NCI-H345 (cell line): ENCODE measurements at regions not wholly inside any gene's neighbourhood (a gene's known extent, or its start where the extent isn't known, plus 50 kb on each side); places are given as distances from the start of the nearest gene placed in this dataset.

Experiments
- DNase-seq: peaks from one replicate; lab custom pipeline; 2025; lab: John Stamatoyannopoulos, UW

DNA sequence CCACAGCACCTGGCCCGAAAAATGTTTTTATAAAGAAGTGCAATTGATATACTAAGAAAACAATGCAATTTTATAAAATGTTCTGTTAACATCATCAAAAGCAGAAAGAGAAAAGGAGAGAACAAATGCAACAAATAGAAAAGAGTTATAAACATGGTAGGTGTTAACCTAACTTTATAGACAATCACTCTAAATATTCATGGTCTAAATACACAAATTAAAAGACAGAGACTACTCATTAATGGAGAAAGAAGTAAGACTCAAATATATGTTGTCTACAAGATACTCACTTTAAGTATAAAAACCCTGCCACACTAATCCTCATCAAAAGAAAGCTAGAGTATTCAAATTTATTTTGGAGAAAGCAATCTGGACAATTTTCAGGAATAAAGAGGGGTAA is 425.3 kb upstream of the ANKRD30A start:
- DNase-seq, result no peak

- DNase-seq, result no peak
Observed at GRCh38 chr10:36692759-36693158, 432.6 kb upstream of the ANKRD30A start.

DNA sequence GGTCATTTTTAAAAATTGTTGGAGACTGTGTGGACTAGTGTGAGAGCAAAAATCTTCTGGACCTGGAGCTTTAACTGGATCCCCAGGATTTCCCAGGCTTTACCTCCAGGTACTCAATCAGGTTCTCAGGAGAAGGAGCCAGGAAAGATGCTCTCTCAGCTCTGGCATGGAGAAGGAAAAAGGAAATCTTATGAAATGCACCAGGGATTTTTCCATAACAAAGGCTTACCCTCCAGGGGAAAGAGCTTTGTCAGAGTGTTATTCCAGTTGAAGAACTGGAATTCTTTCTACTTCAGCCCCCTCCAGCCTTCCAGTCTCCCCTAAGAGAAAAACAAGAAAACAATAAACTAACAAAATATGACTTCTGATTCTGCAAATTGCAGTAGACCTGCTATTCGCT is 436.7 kb upstream of the ANKRD30A start:
- DNase-seq, result no peak

- no peak for DNase-seq
Observed at GRCh38 chr10:36683421-36683820, 442.0 kb upstream of the ANKRD30A start.

- DNase-seq, result no peak
Observed at GRCh38 chr10:36681751-36682632, 443.4 kb upstream of the ANKRD30A start.

DNA sequence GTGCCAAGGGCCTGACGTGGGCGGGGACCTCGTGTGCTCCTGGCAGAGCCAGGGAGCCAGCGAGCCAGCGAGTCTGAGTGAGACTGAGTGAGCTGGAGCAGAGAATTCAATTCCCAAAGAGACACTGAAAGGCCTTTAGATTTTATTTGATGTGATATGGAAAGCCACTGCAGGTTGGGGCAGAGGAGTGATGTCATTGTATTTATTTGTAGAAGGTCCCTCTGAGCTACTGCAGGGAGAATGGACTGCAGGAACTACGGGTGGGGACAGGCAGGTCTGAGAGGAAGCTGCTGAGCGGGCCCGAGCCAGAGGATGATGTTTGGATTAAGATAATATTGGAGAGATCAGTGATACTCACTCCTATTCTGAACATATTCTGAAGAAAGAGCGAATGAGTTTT is 445.8 kb upstream of the ANKRD30A start:
- DNase-seq, result no peak

DNA sequence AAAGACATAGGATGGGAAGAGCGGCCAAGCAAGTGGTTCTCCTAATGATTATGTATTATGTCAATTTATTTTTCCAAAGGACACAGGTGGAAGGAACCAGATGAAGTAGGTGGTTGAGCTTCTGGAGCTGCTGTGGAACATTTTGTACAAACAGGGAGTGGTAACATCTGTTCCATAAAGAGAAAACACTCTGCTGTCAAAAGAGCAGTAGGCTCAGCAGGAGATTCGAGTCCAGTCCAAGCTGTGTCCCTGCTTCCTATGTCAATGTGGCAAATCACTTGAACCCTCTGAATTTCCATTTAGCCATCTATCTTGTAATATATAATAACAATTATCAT is 448.0 kb upstream of the ANKRD30A start:
- DNase-seq, result no peak

- peak; percentile 2 for DNase-seq
Observed at GRCh38 chr10:36676756-36677430, 448.5 kb upstream of the ANKRD30A start.

DNA sequence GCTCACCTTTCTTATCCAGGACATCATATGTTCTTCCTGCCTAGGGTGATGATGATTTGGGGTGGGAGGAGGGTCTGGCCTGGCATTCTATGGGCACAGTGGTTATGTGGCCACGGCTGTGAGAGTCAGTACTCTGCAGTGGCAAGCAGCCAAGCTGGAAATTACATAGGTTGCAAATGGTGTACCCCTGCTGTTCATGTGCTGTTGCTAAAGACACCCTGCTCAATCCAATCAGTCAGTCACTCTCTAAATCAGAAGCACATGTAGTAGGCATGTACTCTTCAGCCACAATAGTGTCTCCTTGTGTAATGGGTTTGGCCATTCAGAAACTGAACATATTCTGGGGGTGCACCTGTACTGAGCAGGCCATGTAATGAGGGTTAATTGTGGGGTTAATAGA is 449.1 kb upstream of the ANKRD30A start:
- DNase-seq, result peak; percentile 62

DNA sequence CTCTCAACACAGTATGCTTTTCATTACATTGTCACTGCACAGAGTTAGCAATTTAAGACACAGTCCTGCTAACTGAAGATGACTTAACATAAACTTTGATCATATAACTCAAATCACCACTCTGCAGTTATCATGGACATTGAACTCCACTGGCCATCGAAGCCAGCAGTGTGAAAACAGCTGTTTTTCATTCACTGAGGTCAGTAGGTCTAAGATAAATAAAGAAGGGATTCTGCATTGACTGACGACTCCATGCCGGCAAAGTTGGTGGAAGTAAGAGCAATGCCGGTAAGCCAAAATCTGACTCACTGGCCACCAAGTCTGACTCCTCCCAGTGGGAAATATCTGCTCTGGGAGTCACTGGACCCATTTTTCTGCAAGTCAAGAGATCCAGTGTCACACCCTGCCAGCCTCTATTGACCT is 449.9 kb upstream of the ANKRD30A start:
- no peak for DNase-seq

DNA sequence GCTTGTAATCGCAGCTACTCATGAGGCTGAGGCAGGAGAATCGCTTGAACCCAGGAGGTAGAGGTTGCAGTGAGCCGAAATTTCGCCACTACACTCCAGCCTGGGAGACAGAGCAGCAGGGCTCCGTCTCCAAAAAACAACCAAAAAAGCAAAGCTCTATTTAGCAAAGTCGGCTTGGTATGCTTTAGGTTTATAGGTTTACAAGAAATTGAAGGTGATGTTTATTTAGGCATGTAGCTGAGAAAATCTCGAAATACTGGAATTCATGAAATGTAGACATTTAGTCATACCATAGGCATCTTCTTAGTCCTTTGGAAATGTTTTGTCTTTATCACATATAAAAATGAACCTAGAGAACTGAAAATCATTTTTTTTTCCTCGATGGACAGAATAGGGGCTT is 453.8 kb upstream of the ANKRD30A start:
- no peak for DNase-seq

DNA sequence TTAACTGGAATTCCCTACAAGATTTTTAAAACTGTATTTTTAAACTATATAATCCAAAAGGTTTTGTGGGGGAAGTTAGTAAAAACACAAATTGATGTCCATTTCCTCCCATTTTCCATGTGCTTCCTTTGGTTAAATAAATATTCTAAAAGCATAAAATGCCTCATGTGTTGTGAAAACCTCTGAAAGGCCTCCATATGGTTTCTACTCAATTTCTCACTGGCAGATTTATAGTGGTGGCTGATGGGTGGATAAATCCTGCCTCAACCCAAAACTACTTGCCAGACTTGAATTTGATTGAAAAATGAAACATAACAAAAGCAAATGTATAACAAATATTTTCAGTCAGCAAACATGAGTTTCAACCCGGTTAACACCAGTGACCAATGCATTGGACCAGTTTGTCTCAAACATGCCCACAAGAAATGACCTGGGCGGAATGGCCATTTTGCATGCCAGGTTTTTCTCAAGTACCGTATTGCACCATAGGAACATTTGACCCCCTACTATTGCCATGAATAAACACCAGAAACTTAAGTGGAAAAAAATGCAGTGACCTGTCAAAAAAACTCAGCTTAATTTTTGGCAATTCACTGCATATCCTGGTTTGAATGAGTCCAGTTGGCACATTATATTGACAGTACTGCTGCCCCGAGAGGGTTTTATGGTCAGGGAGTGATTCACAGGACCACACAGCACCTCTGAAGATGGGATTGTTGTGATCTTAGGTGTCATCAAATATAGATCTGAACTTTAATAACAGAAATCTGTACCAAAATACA is 454.6 kb upstream of the ANKRD30A start:
- DNase-seq, result no peak

DNA sequence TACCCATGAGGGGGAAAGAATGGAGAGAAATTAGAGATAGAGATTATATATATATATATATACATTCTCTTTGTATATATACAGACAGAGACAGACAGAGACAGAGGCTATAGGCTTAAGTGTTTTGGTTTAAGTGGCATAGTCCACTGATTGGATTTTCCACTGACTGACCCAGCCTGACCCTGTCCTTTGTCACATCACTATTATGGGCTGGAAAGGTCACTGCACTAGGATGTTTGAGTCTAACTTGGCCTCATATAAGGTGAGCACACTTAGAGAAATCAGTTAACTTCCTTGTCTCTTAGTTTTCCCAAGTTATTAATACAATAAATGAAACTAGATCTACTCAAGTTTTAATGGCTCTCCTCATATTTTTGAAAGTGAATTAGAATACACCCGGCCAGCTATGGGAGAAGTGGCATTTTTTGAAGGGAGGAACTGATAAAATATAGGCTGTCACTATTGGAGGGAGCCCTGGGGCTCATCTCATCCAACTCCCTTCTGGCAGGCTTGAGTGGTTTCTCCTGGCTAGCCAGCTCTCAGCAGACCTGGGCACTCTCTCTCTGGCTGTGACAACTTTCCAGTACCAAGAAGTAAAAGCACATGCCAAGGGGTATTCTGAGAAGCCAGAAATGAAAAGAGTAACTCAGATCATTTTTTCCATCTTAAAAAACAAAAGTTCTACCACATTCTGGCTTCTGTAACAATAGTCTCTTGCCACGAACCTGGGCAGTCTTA is 455.6 kb upstream of the ANKRD30A start:
- DNase-seq, result no peak

DNA sequence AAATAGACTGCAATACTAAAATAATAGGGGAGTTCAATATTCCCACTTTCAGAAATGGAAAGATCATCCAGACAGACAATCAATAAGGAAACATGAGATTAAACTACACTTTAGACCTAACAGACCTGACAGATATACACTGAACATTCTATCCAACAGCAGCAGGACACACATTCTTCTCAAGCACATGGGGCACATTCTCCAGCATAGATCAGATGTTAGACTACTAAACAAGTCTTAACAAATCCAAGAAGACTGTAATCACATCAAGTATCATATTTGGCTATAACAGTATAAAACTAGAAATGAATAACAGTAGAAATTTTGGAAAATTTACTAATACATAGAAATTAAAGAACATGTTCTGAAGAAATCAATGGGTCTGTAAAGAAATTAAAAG is 458.9 kb upstream of the ANKRD30A start:
- DNase-seq, result no peak

- no peak for DNase-seq
Observed at GRCh38 chr10:36662571-36662970, 462.8 kb upstream of the ANKRD30A start.

DNA sequence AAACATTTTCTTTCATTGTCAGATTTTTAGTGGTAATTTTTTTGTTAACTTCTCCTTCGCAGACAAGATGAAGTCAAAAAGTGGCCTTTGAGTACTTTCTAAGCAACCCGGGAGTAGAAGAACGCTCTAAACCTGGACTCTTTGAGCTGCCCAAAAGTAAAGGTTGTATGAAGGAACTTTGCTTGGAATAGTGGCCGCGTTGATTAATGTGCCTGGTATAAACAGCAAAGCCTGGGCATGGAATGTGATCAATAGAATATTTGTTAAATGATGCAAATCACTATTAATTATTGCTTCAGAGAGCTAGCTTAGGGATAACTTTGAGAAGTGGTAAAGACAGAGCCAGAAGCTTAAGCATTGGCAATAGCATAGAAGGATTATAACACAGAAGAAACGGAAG is 475.1 kb upstream of the ANKRD30A start:
- no peak for DNase-seq

DNA sequence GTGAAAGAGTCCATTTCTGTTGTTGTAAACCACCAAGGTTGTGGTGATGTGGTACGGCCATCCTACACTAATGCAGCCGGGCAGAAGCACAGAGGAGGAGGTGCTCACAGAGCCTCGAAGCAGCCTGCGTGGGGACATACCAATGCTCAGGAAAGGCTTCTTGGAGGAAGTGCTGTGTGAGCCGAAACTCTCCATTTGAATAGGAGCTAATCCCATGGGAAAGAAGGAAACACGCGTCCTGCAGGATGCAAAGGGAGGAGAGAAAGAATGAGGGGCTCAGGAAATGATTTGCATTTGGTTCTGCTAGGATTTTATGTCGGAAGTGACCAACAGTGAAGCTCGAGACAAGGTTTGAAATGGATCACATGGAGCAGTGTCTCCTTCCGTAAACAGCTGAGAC is 477.9 kb upstream of the ANKRD30A start:
- no peak for DNase-seq

DNA sequence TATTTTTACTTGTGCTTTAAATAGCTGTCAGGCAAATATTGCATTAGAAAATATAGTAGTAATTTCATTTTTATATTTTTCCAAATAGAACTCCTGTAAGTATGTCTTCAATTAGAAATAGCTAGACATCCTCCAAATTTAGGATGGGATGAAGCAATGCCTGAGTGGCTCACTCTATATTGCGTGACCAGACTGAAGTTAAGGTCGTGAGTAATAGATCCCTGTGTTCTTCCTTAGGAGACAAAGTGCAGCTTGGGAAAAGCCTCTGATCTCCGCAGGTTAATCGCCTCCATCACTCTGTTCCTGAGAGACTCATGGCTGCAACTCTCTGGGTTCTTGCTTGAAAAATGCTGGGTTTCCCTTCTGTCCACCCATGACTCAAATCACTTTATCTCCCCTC is 484.8 kb upstream of the ANKRD30A start:
- DNase-seq, result no peak

GRCh38 chr10:36638462-36639155 is 486.8 kb upstream of the ANKRD30A start:
- DNase-seq, result no peak

GRCh38 chr10:36636879-36637278 is 488.5 kb upstream of the ANKRD30A start:
- DNase-seq, result no peak

DNA sequence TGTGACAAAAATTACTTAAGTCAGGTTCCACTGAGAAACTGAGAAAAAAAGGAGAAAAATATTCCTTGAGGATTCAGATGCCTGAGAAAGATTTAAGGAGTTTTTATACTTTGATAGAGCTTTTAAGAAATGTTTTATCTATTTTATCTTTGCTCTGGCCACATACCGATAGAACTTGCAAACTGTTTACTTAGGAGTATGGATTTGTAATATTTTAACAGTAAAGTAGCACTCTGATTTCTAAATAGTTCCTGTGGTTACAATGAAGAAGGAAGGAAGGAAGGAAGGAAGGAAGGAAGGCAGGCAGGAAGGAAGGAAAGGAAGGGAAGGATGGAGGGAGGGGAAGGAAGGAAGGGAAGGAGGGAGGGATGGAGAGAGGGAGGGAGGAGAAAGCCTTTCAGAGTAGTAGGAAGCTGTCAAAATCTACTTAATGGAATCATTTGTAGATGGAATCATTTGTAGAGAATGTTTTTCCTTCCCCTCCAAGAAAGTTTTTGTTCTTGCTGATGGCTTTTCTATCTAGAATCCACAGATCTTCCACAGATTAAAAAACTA is 489.0 kb upstream of the ANKRD30A start:
- DNase-seq, result no peak
